AG04449 (cell line): ENCODE measurements at regions not wholly inside any gene's neighbourhood (a gene's known extent, or its start where the extent isn't known, plus 50 kb on each side); places are given as distances from the start of the nearest gene placed in this dataset.

Experiments used
- CTCF ChIA-PET: fragments of 350-600 bp; formaldehyde crosslinking; extraction: SDS; loops from one replicate; lab custom pipeline; 2021; ENCODE audit warnings: antibody characterized with exemption; lab: Yijun Ruan, JAX
- POLR2A ChIA-PET: fragments of 400-600, 350-600 bp; formaldehyde crosslinking; extraction: SDS; loops from one replicate; lab custom pipeline; 2020; ENCODE audit warnings: antibody characterized with exemption, inconsistent platforms; lab: Yijun Ruan, JAX
- DNase-seq: peaks from one replicate; pipeline ENCODE4 v3.0.0-alpha.2; 2010; ENCODE audit warnings: low read depth, low spot score
- H3K4me3 ChIP-seq: 2 replicates; pipeline ENCODE4 v1.5.1; 2011; ENCODE audit warnings: low read depth, mild to moderate bottlenecking, control low read depth, low read length
- CTCF ChIP-seq: IDR thresholded peaks from one replicate; pipeline ENCODE4 v1.5.1; 2011; ENCODE audit warnings: mild to moderate bottlenecking, moderate library complexity, low read length, control low read depth, inconsistent platforms; ENCODE audit not compliant: insufficient read depth; ENCODE audit errors: missing control alignments

GRCh38 chr7:24419511-24419910 is 135.5 kb downstream of the NPY start:
- no peak for DNase-seq
- no peak for TF ChIP-seq CTCF
- CTCF ChIA-PET = no interaction called here
- H3K4me3 ChIP-seq = no peak overlapping the region
- POLR2A ChIA-PET = no interaction called here

- no peak for DNase-seq
- ChIA-PET CTCF (no interaction called here), POLR2A (no interaction called here)
- H3K4me3 ChIP-seq = no peak overlapping the region
- TF ChIP-seq CTCF = no peak
These were observed 138.5 kb downstream of the NPY start for GRCh38 chr7:24422441-24423010.

- ChIA-PET CTCF (no interaction called here), POLR2A (no interaction called here)
- no peak for TF ChIP-seq CTCF
- H3K4me3 ChIP-seq = no peak overlapping the region
- no peak for DNase-seq
These were observed 141.7 kb downstream of the NPY start for GRCh38 chr7:24425664-24426063.

GRCh38 chr7:24427048-24427447 is 143.1 kb downstream of the NPY start:
- ChIA-PET CTCF (no interaction called here), POLR2A (no interaction called here)
- TF ChIP-seq CTCF = no peak
- DNase-seq = no peak
- no peak overlapping the region for H3K4me3 ChIP-seq

GRCh38 chr7:24428676-24429075 is 144.6 kb upstream of the PALS2 start:
- POLR2A ChIA-PET = no interaction called here

GRCh38 chr7:24432677-24433076 is 140.6 kb upstream of the PALS2 start:
- DNase-seq = no peak
- no peak for TF ChIP-seq CTCF
- no peak overlapping the region for H3K4me3 ChIP-seq
- POLR2A ChIA-PET = no interaction called here
- CTCF ChIA-PET = no interaction called here

More at GRCh38 chr7:24428676-24429075, 144.6 kb upstream of the PALS2 start:
- TF ChIP-seq CTCF = no peak
- H3K4me3 ChIP-seq = no peak overlapping the region
- no peak for DNase-seq
- CTCF ChIA-PET = no interaction called here
